Ovary (tissue), 7 donors: ENCODE measurements at regions not wholly inside any gene's neighbourhood (a gene's known extent, or its start where the extent isn't known, plus 50 kb on each side); places are given as distances from the start of the nearest gene placed in this dataset.

Source experiments
- DNase-seq, 5 donors: peaks; one replicate each; pipeline ENCODE4 v3.0.0-alpha.2; 2019 to 2020
- H3K27ac ChIP-seq, 2 donors: fragments of 200-600 bp; one replicate each; pipeline versions ENCODE4 v1.5.1 to v1.8.0; 2019 to 2022
- H3K27me3 ChIP-seq: fragments of 200-600 bp; one replicate; pipeline ENCODE4 v1.8.0; 2022
- H3K36me3 ChIP-seq: fragments of 200-600 bp; sonication (generic); one replicate; pipeline ENCODE4 v1.5.1; 2019
- H3K4me1 ChIP-seq: one replicate; pipeline ENCODE4 v1.8.1; 2013; ENCODE audit warnings: mild to moderate bottlenecking, moderate library complexity; ENCODE audit not compliant: insufficient read depth
- H3K4me3 ChIP-seq: fragments of 200-600 bp; sonication (generic); one replicate; pipeline ENCODE4 v1.5.1; 2017
- H3K9me3 ChIP-seq, 2 donors: fragments of 200-600 bp in 1 of 2; sonication (generic) in 1 of 2; one replicate each; pipeline versions ENCODE4 v1.5.1 to v1.8.1; 2013 to 2019; ENCODE audit warnings: mild to moderate bottlenecking in 1 of 2, moderate library complexity in 1 of 2
- EP300 ChIP-seq: sonication (generic); formaldehyde crosslinking; IDR thresholded peaks from one replicate; pipeline ENCODE4 v1.6.1; 2017; ENCODE audit warnings: antibody characterized with exemption
- POLR2A ChIP-seq: fragments of 450-650 bp; IDR thresholded peaks from one replicate; pipeline ENCODE4 v1.6.1; 2017; ENCODE audit warnings: antibody characterized with exemption, mild to moderate bottlenecking, moderate library complexity
- WGBS, 3 donors: extraction: QIAGEN DNeasy Blood & Tissue Kit in 1 of 3; methylation state at CpG; one replicate each; pipeline versions ENCODE4 v1.1.5 to v1.1.7; 2013 to 2017; 5-methylcytosine and 5-hydroxymethylcytosine counted together
- intact Hi-C, 4 donors: fragments of 100-400 bp; cut with DNase I; formaldehyde crosslinking; loops; one replicate each; pipeline versions ENCODE4 v1.11.0 to v1.15.1; 2022 to 2023
- TF ChIP-seq, protein P1 (sequence below), 3 donors: fragments of 450-650 bp in 2 of 3; fragments of 200-600 bp in 1 of 3; IDR thresholded peaks; one replicate each; pipeline versions ENCODE4 v1.5.1 to v1.8.0; 2016 to 2022; ENCODE audit warnings: antibody characterized with exemption in 3 of 3, mild to moderate bottlenecking in 1 of 3
- donor health status: DM: no; HTN: no; CAD: no; lungs with moderate emphysema.
- donor health status: DM: no; HTN: no; CAD: no.
- donor health status: Bipolar disorder and iron deficiency.
- donor health status: DM: no; HTN: no; CAD: no.
- donor health status: DM: yes; HTN: yes; CAD: no.

DNA sequence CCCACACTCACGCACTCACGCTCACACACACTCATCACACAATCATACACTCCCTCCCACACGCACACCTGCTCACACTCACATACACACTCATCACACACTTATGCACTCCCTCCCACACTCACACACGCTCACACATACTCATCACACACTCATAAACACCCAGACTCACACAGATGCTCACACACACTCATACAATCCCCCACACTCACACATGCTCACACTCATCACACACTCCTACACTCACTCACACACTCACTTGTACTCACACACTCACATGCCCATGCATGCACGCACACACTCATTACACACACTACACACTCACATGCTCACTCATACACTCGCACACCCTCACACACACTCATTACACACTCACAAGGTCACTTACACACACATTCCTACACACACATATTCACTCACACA, 131.1 kb upstream of the PDE10A start:
- H3K9me3 ChIP-seq = no peaks in the 10 kb centered on the region
- no peaks in the 10 kb centered on the region for H3K27me3 ChIP-seq
- intact Hi-C loops = no loop called here
- no peak overlapping the region for H3K4me3 ChIP-seq
- no peaks in the 10 kb centered on the region for H3K36me3 ChIP-seq
- TF ChIP-seq POLR2A (no peak), EP300 (no peak)
- TF ChIP-seq, protein P1, sequence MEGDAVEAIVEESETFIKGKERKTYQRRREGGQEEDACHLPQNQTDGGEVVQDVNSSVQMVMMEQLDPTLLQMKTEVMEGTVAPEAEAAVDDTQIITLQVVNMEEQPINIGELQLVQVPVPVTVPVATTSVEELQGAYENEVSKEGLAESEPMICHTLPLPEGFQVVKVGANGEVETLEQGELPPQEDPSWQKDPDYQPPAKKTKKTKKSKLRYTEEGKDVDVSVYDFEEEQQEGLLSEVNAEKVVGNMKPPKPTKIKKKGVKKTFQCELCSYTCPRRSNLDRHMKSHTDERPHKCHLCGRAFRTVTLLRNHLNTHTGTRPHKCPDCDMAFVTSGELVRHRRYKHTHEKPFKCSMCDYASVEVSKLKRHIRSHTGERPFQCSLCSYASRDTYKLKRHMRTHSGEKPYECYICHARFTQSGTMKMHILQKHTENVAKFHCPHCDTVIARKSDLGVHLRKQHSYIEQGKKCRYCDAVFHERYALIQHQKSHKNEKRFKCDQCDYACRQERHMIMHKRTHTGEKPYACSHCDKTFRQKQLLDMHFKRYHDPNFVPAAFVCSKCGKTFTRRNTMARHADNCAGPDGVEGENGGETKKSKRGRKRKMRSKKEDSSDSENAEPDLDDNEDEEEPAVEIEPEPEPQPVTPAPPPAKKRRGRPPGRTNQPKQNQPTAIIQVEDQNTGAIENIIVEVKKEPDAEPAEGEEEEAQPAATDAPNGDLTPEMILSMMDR (IDR thresholded peaks at IDR 0.05) = no peak
- H3K4me1 ChIP-seq = no peaks in the 10 kb centered on the region
- H3K27ac ChIP-seq = no peak overlapping the region
- WGBS, 3 donors = 89 to 92% (median 89%) methylated on average over 6 of the region's 6 CpGs
- DNase-seq = no peak

DNA sequence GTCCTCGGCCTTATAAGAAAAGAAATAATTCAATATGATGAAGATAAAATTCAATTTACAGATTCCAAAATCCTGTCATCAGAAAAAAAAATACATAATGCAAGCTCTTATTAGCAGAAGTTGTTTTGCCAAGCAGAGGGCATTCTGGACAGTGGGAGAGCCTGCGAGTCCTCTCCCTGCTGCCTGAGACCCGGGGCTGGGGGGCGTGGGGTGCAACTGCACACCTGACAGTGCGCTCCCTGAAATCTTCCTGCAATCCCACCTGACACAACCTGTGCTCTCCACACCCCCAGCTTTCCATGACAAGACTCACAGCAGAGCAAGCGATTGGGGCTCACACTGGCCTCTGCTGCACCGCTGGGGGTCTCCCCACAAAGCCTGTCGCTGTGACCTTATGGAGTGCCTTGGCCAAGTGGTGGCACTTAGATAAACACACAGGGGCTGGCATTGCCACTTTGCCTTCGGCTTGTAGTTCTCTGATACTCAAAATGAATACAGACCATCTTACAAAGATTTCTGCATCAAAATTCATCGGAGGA, 130.3 kb upstream of the PDE10A start:
- Histone ChIP-seq H3K9me3 (no peaks in the 10 kb centered on the region), H3K27ac (no peak overlapping the region), H3K27me3 (no peaks in the 10 kb centered on the region), H3K36me3 (no peaks in the 10 kb centered on the region), H3K4me1 (no peaks in the 10 kb centered on the region), H3K4me3 (no peak overlapping the region)
- intact Hi-C loops = no loop called here
- 77 to 93% (median 83%) methylated on average over 10 of the region's 10 CpGs for WGBS, 3 donors
- no peak for DNase-seq
- TF ChIP-seq POLR2A (no peak), EP300 (no peak)
- TF ChIP-seq, protein P1 (IDR thresholded peaks at IDR 0.05) = no peak

DNA sequence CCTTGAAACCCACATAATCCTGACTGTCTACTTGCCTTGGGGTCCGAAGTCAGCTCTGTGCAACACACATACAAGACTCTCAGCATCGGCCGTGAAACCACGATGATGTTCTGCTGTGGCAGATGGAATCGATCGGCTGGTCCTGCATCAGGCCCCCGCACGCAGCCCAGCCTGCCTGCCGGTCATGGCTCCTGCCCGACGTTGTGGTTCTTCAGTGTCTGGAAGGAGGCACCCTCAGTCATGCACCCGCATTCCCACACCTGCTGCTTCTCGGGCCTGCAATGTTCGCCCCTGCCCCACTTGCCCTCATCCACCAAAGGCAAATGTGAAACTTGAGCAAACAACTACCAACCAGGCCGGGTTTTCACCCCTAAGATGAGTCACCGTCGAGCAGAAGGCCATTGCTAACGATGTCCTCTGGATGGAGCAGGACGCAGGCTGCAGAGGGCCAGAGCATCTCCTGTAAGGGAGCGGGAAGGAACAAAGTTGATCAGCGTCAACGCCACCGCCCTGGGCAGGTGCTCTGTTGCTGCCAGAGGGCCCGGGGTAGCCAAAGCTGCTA, 128.9 kb upstream of the PDE10A start:
- no peak overlapping the region for H3K27ac ChIP-seq
- H3K4me3 ChIP-seq = no peak overlapping the region
- no peaks in the 10 kb centered on the region for H3K27me3 ChIP-seq
- H3K4me1 ChIP-seq = no peaks in the 10 kb centered on the region
- H3K36me3 ChIP-seq = no peaks in the 10 kb centered on the region
- no peak for DNase-seq
- TF ChIP-seq EP300 (no peak), POLR2A (no peak)
- TF ChIP-seq, protein P1 (IDR thresholded peaks at IDR 0.05) = no peak
- H3K9me3 ChIP-seq = no peaks in the 10 kb centered on the region
- WGBS, 3 donors = 94 to 99% (median 95%) methylated on average over 24 of the region's 24 CpGs
- intact Hi-C loops = no loop called here

DNA sequence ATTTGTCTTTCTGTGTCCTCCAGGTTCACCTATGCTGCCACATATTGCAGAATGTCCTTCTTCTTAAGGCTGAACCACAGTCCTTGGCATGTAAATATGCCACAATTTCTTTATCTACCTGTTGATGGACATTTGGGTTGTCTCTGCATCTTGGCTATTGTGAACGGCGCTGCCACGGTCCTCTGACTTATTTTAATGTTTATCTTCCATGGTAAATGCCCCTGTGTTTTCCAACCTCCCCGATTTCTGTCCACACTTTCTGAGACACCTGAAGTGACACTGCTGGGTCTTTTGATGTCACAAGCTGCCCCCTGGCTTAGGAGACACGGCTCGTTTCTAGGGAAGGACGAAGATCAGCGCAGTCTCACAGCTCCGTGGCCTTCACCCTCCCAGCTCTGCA, 128.3 kb upstream of the PDE10A start:
- H3K36me3 ChIP-seq = no peaks in the 10 kb centered on the region
- intact Hi-C loops = no loop called here
- no peaks in the 10 kb centered on the region for H3K9me3 ChIP-seq
- no peak overlapping the region for H3K4me3 ChIP-seq
- H3K27me3 ChIP-seq = no peaks in the 10 kb centered on the region
- WGBS, 3 donors = 89 to 95% (median 95%) methylated on average over 9 of the region's 9 CpGs
- no peak for TF ChIP-seq EP300
- TF ChIP-seq, protein P1 (IDR thresholded peaks at IDR 0.05) = no peak
- TF ChIP-seq POLR2A = no peak
- no peak overlapping the region for H3K27ac ChIP-seq
- DNase-seq = no peak
- no peaks in the 10 kb centered on the region for H3K4me1 ChIP-seq
